KMS-11 (cell line): ENCODE measurements at regions not wholly inside any gene's neighbourhood (a gene's known extent, or its start where the extent isn't known, plus 50 kb on each side); places are given as distances from the start of the nearest gene placed in this dataset.

Experiments used
- H2AFZ ChIP-seq: fragments of 200-600 bp; sonication (generic); 2 replicates; pipeline ENCODE4 v1.6.1; 2016; ENCODE audit warnings: antibody characterized with exemption, mixed run types, low read depth
- H3K27ac ChIP-seq: fragments of 200-600 bp; sonication (generic); 2 replicates; pipeline ENCODE4 v1.6.1; 2016; ENCODE audit warnings: mild to moderate bottlenecking, mixed run types
- H3K27me3 ChIP-seq: fragments of 200-600 bp; sonication (generic); 2 replicates; pipeline ENCODE4 v1.6.1; 2017; ENCODE audit warnings: mild to moderate bottlenecking, low read depth, mixed run types, moderate library complexity; ENCODE audit not compliant: insufficient read depth
- H3K36me3 ChIP-seq: fragments of 200-600 bp; sonication (generic); 2 replicates; pipeline ENCODE4 v1.6.1; 2017; ENCODE audit warnings: mild to moderate bottlenecking, mixed run types; ENCODE audit not compliant: insufficient read depth
- H3K4me1 ChIP-seq: fragments of 200-600 bp; sonication (generic); 2 replicates; pipeline ENCODE4 v1.6.1; 2016; ENCODE audit warnings: mild to moderate bottlenecking, low read depth, mixed run types; ENCODE audit not compliant: poor library complexity, severe bottlenecking
- H3K4me2 ChIP-seq: fragments of 200-600 bp; sonication (generic); 2 replicates; pipeline ENCODE4 v1.7.0; 2016; ENCODE audit warnings: mild to moderate bottlenecking, mixed run types
- H3K4me3 ChIP-seq: fragments of 200-600 bp; sonication (generic); IDR thresholded peaks from 2 replicates; pipeline ENCODE4 v1.6.1; 2017; ENCODE audit warnings: low read depth, low read length, mixed read lengths; ENCODE audit not compliant: insufficient read depth
- H3K79me2 ChIP-seq: fragments of 200-600 bp; sonication (generic); 2 replicates; pipeline ENCODE4 v1.6.1; 2016; ENCODE audit warnings: low read depth, mixed run types; ENCODE audit not compliant: insufficient read depth
- H3K9ac ChIP-seq: fragments of 200-600 bp; sonication (generic); 2 replicates; pipeline ENCODE4 v1.6.1; 2016; ENCODE audit warnings: mild to moderate bottlenecking, mixed run types
- H4K20me1 ChIP-seq: fragments of 200-600 bp; sonication (generic); 2 replicates; pipeline ENCODE4 v1.6.1; 2016; ENCODE audit warnings: mild to moderate bottlenecking, mixed run types; ENCODE audit not compliant: insufficient read depth
- TF ChIP-seq, protein P1 (sequence below): fragments of 200-600 bp; sonication (generic); conservative IDR thresholded peaks from 2 replicates; pipeline ENCODE4 v1.6.1; 2017; ENCODE audit warnings: low read depth, mild to moderate bottlenecking, antibody characterized with exemption, low read length, moderate library complexity, mixed read lengths

DNA sequence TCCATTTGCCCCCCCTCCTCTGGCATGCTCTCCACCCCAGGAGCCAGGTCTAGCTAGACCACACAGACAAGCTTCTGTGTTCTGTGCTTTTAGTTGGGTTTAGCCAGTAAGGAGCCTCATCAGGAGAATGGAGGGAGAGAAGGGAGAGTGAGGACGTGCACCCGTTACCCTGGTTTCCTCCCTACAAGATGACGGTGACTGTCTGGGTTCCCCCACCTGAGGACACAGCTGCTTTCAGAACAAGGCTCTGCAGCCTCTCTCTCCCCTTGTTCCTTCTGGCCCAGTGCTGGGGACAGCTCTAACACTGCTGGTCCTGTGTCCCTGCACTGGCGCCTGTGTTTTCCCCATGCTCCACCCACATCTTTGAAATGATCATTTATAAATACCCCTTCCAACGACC lies 184.4 kb upstream of the GALNT2 start:
- H3K27me3 ChIP-seq, result no peaks in the 10 kb centered on the region

DNA sequence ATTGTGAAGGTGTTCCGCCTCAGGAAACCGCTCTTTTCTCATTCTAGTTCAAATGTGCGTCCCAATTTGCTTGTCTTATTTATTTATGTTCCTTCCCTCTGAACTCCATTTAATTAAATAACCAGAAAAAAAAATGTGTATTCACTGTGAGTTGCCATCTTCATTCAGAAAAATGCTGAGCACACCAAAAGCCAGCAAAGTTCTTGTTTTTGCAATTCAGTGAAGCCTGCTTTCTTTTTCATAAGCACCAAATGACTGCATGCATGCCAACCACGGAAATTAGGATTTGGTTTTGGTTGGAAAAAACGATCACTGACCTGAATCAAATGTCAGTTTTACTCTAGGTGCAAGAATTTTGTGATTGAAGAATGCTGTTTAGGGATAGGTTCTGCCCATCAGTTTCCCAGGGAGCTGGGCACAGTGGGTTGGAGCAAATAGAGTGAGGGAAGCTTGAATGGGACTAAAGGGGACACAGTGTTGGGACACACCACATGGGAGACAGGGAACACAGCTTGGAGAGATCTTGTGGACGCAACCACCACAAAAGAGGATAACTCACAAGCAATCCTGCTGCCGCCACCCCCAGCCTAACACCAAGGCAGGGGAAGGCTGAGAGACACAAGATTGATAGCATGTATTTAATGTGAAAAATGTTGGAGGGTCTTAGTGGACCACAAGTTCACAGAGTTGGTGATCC lies 183.4 kb upstream of the GALNT2 start:
- Histone ChIP-seq H3K36me3 (no peaks in the 10 kb centered on the region), H3K4me3 (no peak overlapping the region), H2AFZ (no peak overlapping the region), H3K27ac (no peak overlapping the region), H3K79me2 (no peaks in the 10 kb centered on the region), H4K20me1 (no peaks in the 10 kb centered on the region), H3K27me3 (no peaks in the 10 kb centered on the region), H3K9ac (no peak overlapping the region), H3K4me1 (peaks cover 10% of the 10 kb centered on the region), H3K4me2 (no peak overlapping the region; the same call in 1 of the 2 replicates)
- TF ChIP-seq, protein P1, sequence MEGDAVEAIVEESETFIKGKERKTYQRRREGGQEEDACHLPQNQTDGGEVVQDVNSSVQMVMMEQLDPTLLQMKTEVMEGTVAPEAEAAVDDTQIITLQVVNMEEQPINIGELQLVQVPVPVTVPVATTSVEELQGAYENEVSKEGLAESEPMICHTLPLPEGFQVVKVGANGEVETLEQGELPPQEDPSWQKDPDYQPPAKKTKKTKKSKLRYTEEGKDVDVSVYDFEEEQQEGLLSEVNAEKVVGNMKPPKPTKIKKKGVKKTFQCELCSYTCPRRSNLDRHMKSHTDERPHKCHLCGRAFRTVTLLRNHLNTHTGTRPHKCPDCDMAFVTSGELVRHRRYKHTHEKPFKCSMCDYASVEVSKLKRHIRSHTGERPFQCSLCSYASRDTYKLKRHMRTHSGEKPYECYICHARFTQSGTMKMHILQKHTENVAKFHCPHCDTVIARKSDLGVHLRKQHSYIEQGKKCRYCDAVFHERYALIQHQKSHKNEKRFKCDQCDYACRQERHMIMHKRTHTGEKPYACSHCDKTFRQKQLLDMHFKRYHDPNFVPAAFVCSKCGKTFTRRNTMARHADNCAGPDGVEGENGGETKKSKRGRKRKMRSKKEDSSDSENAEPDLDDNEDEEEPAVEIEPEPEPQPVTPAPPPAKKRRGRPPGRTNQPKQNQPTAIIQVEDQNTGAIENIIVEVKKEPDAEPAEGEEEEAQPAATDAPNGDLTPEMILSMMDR, result no peak

More for the DNA sequence above, 184.4 kb upstream of the GALNT2 start:
- no peaks in the 10 kb centered on the region for H4K20me1 ChIP-seq
- H3K4me1 ChIP-seq, result peaks cover 10% of the 10 kb centered on the region
- H3K9ac ChIP-seq, result no peak overlapping the region
- H3K27ac ChIP-seq, result no peak overlapping the region
- no peaks in the 10 kb centered on the region for H3K79me2 ChIP-seq
- H3K4me2 ChIP-seq, result no peak overlapping the region
- no peak overlapping the region for H3K4me3 ChIP-seq
- no peak overlapping the region for H2AFZ ChIP-seq
- TF ChIP-seq, protein P1, result no peak
- H3K36me3 ChIP-seq, result no peaks in the 10 kb centered on the region

DNA sequence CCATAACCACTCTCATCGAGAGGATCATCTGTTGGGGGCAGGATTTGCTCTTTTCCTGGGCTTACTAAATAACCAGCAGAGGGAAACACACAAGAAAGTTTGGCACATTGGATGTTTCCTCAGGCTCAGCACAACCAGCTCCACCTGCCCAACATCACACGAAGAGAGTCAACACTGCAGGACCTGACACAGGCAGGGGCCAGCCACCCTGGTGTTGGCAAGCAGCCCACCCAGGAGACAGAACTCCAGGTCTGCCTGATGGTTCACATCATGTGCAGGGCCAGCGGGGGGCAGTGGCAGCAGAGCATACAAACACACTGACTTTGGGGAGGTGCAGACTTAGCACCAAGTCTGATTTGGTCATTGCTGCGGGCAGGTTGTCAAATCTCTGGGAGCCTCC lies 182.3 kb upstream of the GALNT2 start:
- Histone ChIP-seq H3K27ac (no peak overlapping the region), H3K36me3 (no peaks in the 10 kb centered on the region), H2AFZ (no peak overlapping the region), H4K20me1 (no peaks in the 10 kb centered on the region), H3K79me2 (no peaks in the 10 kb centered on the region), H3K4me3 (no peak overlapping the region), H3K4me1 (peaks cover 10% of the 10 kb centered on the region), H3K9ac (no peak overlapping the region), H3K4me2 (no peak overlapping the region), H3K27me3 (no peaks in the 10 kb centered on the region)
- TF ChIP-seq, protein P1, result no peak

DNA sequence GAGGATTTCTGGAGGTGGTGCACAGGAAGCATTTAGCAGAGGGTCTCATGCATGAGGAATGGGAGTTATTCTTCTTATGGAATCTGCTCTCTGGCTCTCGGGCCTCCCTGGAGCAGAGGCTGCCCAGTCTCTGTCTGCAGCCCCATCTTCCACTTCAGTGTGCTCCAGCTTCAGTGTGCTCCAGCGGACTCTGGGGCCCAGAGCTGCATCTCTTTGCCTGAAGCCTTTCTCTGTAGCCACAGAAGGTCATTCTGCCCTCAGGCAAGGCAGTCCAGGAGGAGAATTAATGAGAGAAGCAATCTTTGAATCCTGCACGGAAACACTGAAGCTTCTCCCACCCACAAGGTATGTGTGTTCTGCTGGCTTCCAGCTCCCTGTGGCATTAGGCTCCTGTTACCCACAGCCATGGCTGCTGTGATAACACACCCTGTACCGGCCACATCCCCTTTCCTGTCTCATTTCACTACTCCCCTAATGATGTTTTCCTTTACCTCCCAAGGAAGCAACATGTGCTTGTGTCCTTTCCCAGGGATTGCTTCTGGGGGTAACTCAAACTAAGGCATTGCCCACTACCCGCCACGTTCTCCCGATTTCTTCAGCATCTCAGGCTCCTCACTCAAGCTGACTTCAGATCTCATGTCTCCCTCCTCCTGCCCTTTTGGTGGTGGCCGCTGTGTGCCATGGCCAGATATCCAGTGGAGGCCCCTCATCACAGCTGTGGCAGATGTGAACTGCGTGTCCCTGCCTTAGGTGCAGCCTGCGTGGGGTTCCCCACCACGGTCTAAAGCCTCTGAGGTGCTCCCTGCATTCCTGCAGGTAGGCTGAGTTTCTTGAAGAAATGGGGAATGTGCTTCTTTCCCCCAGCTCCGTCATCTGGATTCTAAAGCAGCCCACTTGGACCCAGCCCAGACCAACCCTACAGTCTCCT lies 181.2 kb upstream of the GALNT2 start:
- peaks cover 10% of the 10 kb centered on the region for H3K4me1 ChIP-seq
- no peaks in the 10 kb centered on the region for H3K36me3 ChIP-seq
- H3K27me3 ChIP-seq, result no peaks in the 10 kb centered on the region
- no peak overlapping the region for H3K9ac ChIP-seq
- H3K4me3 ChIP-seq, result no peak overlapping the region
- TF ChIP-seq, protein P1, result no peak
- no peak overlapping the region for H3K27ac ChIP-seq
- no peak overlapping the region for H2AFZ ChIP-seq
- H4K20me1 ChIP-seq, result no peaks in the 10 kb centered on the region
- H3K79me2 ChIP-seq, result no peaks in the 10 kb centered on the region
- H3K4me2 ChIP-seq, result no peak overlapping the region
